ENCODE measurements at regions not wholly inside any gene's neighbourhood (a gene's known extent, or its start where the extent isn't known, plus 50 kb on each side); places are given as distances from the start of the nearest gene placed in this dataset.

DNA sequence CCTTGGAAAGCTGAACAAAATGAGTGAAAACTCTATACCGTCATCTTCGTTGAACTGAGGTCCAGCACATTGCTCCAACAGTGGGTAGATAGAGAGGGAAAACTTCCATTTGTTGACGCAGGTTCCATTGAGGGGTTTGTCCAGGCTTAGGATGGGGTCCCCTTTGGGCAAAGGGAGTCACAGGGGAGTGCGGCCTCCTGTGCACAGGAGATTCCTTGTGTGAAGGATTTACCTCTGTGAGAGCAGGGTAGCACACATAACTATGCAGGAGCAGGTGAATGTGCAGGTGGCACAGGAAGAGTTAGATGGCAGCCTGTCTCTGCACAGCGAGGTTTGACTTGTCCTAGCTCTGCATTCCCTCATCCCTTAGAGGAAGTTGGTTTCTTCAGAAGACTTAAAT, 139.3 kb downstream of the SNRPN start:
- TF ChIP-seq, protein P1, sequence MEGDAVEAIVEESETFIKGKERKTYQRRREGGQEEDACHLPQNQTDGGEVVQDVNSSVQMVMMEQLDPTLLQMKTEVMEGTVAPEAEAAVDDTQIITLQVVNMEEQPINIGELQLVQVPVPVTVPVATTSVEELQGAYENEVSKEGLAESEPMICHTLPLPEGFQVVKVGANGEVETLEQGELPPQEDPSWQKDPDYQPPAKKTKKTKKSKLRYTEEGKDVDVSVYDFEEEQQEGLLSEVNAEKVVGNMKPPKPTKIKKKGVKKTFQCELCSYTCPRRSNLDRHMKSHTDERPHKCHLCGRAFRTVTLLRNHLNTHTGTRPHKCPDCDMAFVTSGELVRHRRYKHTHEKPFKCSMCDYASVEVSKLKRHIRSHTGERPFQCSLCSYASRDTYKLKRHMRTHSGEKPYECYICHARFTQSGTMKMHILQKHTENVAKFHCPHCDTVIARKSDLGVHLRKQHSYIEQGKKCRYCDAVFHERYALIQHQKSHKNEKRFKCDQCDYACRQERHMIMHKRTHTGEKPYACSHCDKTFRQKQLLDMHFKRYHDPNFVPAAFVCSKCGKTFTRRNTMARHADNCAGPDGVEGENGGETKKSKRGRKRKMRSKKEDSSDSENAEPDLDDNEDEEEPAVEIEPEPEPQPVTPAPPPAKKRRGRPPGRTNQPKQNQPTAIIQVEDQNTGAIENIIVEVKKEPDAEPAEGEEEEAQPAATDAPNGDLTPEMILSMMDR (IDR thresholded peaks at IDR 0.05; ENCODE audit: low read depth, low read length): no peak
- TF ChIP-seq EZH2phosphoT487 (IDR thresholded peaks at IDR 0.05; ENCODE audit: low read depth): no peak

All from OCI-LY3 (cell line).